T-helper 1 cell treated with Interleukin-12 subunit alpha and Interleukin-12 subunit beta and Interleukin-4 antibody, amounts not matched to agents 30 ng/mL and 1 ng/mL, for 36 hours (primary cell): ENCODE measurements at regions not wholly inside any gene's neighbourhood (a gene's known extent, or its start where the extent isn't known, plus 50 kb on each side); places are given as distances from the start of the nearest gene placed in this dataset.

Experiments used
- intact Hi-C: fragments of 100-400 bp; cut with micrococcal nuclease; formaldehyde crosslinking; loops from one replicate; pipeline ENCODE4 v1.15.1; 2024

DNA sequence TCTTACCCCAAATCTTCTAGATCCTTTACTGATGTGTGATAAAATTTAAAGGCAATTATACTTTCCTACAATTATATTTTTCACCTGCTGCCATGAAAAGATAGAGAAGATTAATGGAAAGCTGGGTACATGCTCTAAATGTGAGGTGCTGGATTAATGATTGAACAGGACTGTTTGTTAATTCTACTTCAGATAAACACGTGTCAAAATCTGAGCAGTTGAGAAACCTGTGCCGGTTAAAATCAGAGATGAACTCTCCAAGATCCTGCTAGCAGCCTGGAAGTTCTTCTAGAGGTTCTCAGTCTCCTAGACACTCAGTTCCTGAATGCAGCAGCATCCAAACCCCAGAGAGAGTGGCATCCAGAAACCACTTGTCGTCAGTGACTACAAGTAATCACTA is 69.2 kb downstream of the INHBA start:
- intact Hi-C loops: loop anchor here (5.0 kb wide), 2 partner anchors 64 to 249 kb away; no protein-coding TSS in a partner anchor

DNA sequence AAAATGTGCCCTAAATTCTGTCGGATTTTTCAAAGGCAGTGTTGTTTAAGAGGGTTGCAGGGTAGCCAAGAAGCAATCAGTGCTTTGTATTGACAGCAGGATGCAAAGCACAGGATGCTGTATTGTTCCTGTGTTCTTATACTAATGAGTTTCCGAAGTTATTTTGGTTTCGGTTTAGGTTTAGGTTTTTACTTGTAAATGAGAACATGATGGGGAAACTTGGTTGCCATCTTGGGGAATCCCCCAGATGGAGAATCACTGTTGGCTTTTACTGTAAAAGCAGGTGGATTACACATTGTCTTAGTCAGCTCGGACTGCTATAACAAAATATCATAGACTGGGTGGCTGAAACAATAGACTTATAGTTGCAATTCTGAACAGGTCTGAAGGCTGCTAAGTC is 72.1 kb downstream of the INHBA start:
- intact Hi-C loops: loop anchor here (5.0 kb wide), 2 partner anchors 67 to 252 kb away; no protein-coding TSS in a partner anchor

DNA sequence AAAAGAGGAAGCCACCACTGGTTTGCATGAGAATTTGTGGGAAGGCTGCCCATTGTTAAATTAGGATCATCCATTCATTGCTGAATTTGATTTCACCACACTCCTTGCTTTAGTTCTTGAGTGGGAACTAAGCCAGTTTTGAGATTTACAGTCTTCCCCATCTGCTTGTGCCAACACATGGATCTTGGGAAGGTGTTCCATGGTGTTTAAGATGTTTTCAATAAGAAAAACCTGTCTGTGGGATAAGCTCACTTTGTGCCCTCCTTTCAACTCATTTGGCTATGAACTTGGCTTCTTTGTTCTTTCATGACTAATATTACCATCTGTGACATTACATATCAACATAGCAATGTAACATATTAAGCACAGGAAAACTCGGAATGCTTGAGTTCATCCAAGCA is 73.2 kb downstream of the INHBA start:
- intact Hi-C loops: loop anchor here (5.0 kb wide), 2 partner anchors 68 to 253 kb away; no protein-coding TSS in a partner anchor

- intact Hi-C loops: no loop called here
These were observed 74.0 kb downstream of the INHBA start for GRCh38 chr7:41628901-41629300.

- intact Hi-C loops: no loop called here
These were observed 75.1 kb downstream of the INHBA start for GRCh38 chr7:41627645-41628298.

GRCh38 chr7:41624818-41625217 is 78.1 kb downstream of the INHBA start:
- intact Hi-C loops: no loop called here

DNA sequence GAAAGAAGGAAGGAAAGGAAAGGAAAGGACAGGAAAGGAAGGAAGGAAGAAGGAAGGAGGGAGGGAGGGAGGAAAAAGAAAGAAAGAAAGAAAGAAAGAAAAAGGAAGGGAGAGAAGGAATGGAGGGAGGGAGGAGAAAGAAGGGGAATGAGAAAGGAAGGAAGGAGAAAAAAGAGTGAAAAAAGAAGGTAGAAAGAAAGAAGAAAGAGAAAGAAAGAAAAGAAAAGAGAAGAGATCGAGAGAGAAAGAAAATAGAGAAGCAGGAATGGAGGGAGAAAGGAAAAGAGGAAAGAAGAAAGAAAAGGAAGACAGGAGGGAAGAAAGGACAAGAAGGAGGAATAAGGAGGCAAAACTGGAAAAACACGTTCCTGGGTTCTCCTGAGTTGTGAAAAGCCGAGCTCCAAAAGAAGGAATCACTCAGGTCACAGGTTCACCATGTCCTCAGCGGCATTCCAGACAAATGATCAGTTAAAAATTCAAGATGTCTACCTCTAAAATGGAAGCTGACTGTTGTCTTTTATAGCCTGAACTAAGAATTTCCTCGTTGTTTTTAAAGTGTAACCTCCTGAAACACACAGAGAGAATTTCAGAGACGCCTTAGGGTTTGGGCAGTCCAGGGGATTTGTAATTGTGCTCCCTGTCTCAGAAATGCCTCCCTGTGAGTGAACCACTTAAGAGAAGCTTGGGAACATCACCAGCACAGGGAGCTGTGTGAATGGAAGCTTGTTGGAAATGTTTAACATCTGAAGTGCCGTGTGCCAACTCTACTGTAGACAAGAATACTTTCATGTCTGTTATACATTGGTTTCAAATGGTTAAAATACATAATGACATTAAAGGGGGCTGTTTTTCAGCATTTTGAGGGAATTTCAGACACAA is 80.7 kb downstream of the INHBA start:
- intact Hi-C loops: no loop called here

- intact Hi-C loops: no loop called here
These were observed 84.9 kb downstream of the INHBA start for GRCh38 chr7:41617987-41618386.

GRCh38 chr7:41612798-41613197 is 90.1 kb downstream of the INHBA start:
- intact Hi-C loops: no loop called here

GRCh38 chr7:41612386-41612785 is 90.5 kb downstream of the INHBA start:
- intact Hi-C loops: no loop called here

DNA sequence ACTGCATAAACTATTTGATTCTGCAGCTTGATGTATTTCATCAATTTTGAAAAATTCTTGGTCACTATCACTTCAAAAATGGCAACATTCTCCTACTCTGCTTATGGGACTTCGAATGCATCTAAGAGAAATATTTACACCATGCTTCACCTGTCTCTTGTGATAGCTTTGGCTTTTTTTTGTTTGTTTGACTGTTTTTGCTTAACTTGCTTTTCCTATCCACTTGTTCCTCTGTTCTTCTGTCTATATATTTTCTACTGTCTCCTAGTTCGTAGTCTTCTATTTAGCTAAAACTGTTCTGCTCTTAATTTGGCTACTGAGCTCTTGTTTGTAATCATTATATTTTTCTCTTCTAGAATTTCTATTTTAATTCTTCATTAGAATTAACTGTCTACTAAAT is 94.4 kb downstream of the INHBA start:
- intact Hi-C loops: no loop called here

- intact Hi-C loops: no loop called here
These were observed 98.9 kb downstream of the INHBA start for GRCh38 chr7:41603985-41604384.

DNA sequence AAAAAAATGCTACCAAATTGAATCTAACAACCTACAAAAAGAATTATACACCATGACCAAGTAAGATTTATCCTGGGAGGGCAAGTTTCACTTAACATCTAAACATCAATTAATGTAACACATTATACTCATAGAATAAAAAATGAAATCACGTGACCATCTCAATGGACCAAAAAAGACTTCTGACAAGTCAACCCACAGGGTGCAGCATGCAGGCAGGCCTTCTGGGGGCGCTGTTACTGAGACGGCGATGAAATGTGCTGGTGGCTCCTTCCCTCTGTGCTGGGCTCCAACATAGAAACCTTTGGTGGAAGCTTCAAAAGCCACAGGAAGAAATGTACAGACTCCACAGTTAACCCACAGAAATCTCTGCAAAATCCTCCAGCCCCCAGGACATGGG is 103.1 kb downstream of the INHBA start:
- intact Hi-C loops: no loop called here

GRCh38 chr7:41592794-41593193 is 110.1 kb downstream of the INHBA start:
- intact Hi-C loops: no loop called here

DNA sequence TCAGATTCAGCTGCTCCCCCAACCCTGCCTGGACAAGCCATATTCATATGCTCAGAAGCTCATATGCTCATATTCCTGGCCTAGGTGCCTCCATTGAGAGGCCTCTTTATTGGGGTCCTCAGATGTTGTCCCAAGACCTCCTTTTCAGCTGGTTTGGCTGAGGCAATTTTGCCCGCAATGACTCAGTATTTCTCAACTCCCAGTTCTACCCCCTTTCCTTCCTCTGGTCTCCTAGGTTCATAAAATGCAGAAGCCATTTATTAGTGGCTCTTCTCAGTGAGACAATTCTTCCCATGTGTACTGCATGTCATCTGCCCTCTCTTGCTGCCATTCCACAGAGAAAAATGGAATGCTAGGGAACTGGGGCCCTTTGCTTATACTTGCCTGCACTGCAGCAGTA is 110.7 kb downstream of the INHBA start:
- intact Hi-C loops: no loop called here

GRCh38 chr7:41590986-41591385 is 111.9 kb downstream of the INHBA start:
- intact Hi-C loops: no loop called here

DNA sequence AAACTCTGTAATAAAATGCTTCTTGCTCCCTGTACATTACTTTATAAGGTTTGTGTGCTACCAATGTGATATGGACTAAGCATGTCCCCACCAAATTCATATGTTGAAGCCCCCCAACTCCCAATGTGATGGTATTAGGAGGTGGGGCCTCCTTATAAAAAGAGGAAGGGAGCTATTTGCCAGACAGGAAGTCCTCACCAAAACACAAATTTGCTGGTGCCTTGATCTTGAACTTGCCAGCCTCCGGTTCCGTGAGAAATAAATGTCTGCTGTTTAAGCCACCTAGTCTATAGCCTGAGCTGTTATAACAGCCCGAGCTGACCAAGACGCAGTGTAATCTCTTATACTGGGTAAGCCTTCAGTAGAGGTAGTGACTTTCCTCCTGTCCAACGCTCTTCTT is 114.5 kb downstream of the INHBA start:
- intact Hi-C loops: no loop called here

DNA sequence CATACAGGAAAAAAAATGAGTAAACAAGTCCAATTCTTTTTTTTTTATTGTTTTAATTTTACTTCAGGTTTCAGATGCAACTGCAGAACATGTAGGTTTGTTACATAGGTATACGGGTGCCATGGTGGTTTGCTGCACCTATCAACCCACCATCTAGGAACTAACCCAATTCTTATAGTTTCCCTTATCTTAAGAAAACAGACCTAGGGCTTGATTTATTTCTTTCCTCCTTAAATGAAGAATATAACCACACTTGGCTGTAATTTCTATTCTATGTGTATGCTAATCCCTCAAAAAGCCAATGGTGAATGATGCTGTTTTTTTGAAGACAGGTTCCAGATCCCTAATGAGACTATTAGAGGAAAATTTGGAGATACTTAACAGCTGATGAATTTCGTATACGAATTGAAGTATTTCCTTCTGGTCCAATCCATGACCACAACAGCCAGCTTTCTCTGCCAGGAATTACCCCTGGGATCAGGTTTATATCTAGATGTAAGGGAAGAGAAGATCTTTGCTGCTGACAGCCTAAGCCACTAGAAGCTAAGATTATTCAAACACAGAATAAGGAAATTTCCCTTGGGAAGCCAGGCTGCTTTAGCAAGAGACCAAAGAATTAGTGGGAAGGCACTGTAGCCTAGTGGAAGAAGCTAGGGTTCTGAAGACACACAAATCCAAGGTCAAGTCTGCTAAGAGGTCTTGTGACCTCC is 115.8 kb downstream of the INHBA start:
- intact Hi-C loops: no loop called here

- intact Hi-C loops: no loop called here
These were observed 118.1 kb downstream of the INHBA start for GRCh38 chr7:41584746-41585145.

GRCh38 chr7:41582116-41582515 is 120.8 kb downstream of the INHBA start:
- intact Hi-C loops: no loop called here

DNA sequence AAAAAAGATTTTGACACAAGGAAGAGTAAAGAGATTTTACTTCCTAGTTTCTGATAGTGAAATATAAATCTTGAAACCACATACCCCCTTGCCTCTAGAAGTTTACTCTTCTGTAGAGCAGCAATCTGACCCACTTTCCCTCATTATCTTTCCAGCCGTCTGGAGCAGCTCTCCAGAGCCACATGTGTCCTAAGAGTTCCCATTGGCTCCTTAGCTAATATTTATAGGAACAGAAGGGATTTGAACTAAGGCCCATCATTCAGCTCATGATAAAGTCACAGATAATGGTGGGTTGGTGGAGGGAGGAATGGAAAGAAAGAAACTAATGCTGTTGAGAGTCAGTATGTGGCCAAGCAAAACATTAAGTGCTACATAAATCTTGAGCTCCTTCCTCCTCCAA is 121.8 kb downstream of the INHBA start:
- intact Hi-C loops: no loop called here
